ENCODE measurements at regions not wholly inside any gene's neighbourhood (a gene's known extent, or its start where the extent isn't known, plus 50 kb on each side); places are given as distances from the start of the nearest gene placed in this dataset.

GRCh38 chr13:44120043-44120442 lies 240.3 kb downstream of the LACC1 start:
- Histone ChIP-seq H4K20me1 (replicated peaks in 1 of 2; ENCODE audit: control insufficient read depth in 1 of 2, insufficient read depth in 2 of 2, low read length in 2 of 2) (no peaks in the 10 kb centered on the region), H3K79me2 (ENCODE audit: control insufficient read depth in 1 of 2, insufficient read depth in 2 of 2, low read length in 2 of 2) (no peaks in the 10 kb centered on the region), H3K4me3 (ENCODE audit: extremely low read depth in 1 of 4, insufficient read depth in 2 of 4, low read depth in 3 of 4, low read length in 4 of 4) (no peak overlapping the region), H3K36me3 (ENCODE audit: control insufficient read depth in 2 of 4, insufficient read depth in 4 of 4, low read length in 3 of 4) (no peaks in the 10 kb centered on the region; a peak in 1 of 8 replicates), H2AK5ac (ENCODE audit: low read depth, low read length) (no peak overlapping the region), H2BK15ac (ENCODE audit: low read length) (no peak overlapping the region), H3K4me1 (replicated peaks in 1 of 4; ENCODE audit: control insufficient read depth in 3 of 4, insufficient read depth in 4 of 4, low read length in 3 of 4) (peaks cover 2 to 7% (median 3%) of the 10 kb centered on the region in 4 experiments; a peak in 5 of 7 replicates), H3K9ac (replicated peaks in 1 of 4; ENCODE audit: extremely low read depth in 1 of 4, low read depth in 3 of 4, low read length in 3 of 4) (no peak overlapping the region), H3K14ac (ENCODE audit: insufficient read length) (no peak overlapping the region), H2BK120ac (replicated peaks; ENCODE audit: low read depth, low read length) (no peak overlapping the region), H3K23ac (ENCODE audit: insufficient read length) (no peak overlapping the region), H2AFZ (ENCODE audit: low read length) (no peak overlapping the region), H2BK20ac (ENCODE audit: low read length) (no peak overlapping the region), H2BK5ac (ENCODE audit: low read depth, low read length) (no peak overlapping the region), H4K5ac (ENCODE audit: insufficient read length, low read depth, low read length) (no peak overlapping the region), H3K4me2 (ENCODE audit: insufficient read depth in 1 of 2, low read depth in 2 of 2, low read length in 2 of 2) (no peak overlapping the region), H3K79me1 (ENCODE audit: low read depth, low read length) (no peaks in the 10 kb centered on the region), H3K9me3 (ENCODE audit: insufficient read depth in 2 of 2, low read depth in 1 of 2, low read length in 1 of 2) (peaks cover 7 to 9% of the 10 kb centered on the region in 2 experiments; a peak in 2 of 4 replicates), H2BK12ac (ENCODE audit: low read depth, low read length) (no peak overlapping the region), H4K91ac (replicated peaks; ENCODE audit: insufficient read length, low read length) (no peak overlapping the region), H3K27ac (ENCODE audit: low read depth, low read length) (no peak overlapping the region), H3K4ac (replicated peaks; ENCODE audit: insufficient read length, low read depth, low read length) (no peak overlapping the region), H4K8ac (ENCODE audit: extremely low read depth, insufficient read depth, low read length) (no peak overlapping the region), H3K56ac (replicated peaks; ENCODE audit: insufficient read length, low read depth, low read length) (no peak overlapping the region), H3K27me3 (replicated peaks in 1 of 4; ENCODE audit: control insufficient read depth in 3 of 4, extremely low read depth in 1 of 4, insufficient read depth in 3 of 4, low read length in 3 of 4) (no peaks in the 10 kb centered on the region), H3K23me2 (ENCODE audit: low read depth, low read length) (no peaks in the 10 kb centered on the region), H3K18ac (ENCODE audit: extremely low read depth, low read length) (no peak overlapping the region)
- CTCF ChIA-PET (ENCODE audit: partially characterized antibody) = interaction anchor here (0.9 to 1.2 kb wide), 3 partner anchors 21 to 212 kb away, joined by 3 to 4 read pairs (median 3); no protein-coding TSS in a partner anchor
- FAIRE-seq = no peak
- 88% methylated on average over 2 of the region's 2 CpGs; no CpG with 5 or more reads in 1 of the 2 experiments for WGBS, 2 experiments (ENCODE audit: extremely low coverage in 1 of 2, insufficient coverage in 1 of 2, insufficient read length in 1 of 2, insufficient replicate concordance in 2 of 2, low coverage in 1 of 2, low lambda C conversion rate in 2 of 2, missing lambda C conversion rate in 1 of 2)
- TF ChIP-seq NRF1 (IDR thresholded peaks at IDR 0.05; ENCODE audit: low read depth, low read length) (no peak), ATF3 (IDR thresholded peaks at IDR 0.05; ENCODE audit: insufficient read depth, low read depth, low read length) (no peak), POU5F1 (IDR thresholded peaks at IDR 0.05; ENCODE audit: low read depth, low read length) (no peak), SIN3A (conservative IDR thresholded peaks at IDR 0.05 in 1 of 2, IDR thresholded peaks at IDR 0.05 in 1 of 2; ENCODE audit: low read depth in 1 of 2, low read length in 2 of 2) (no peak)
- DNase-seq (ENCODE audit: low read depth in 1 of 2, low spot score in 2 of 2) = no peak
- POLR2A ChIA-PET (ENCODE audit: partially characterized antibody) = no interaction called here
